ENCODE measurements at regions not wholly inside any gene's neighbourhood (a gene's known extent, or its start where the extent isn't known, plus 50 kb on each side); places are given as distances from the start of the nearest gene placed in this dataset.

GRCh38 chr4:131635191-131635590, 1513.9 kb upstream of the PCDH10 start:
- TF ChIP-seq MXI1 (conservative IDR thresholded peaks at IDR 0.05; ENCODE audit: poor library complexity, severe bottlenecking) (no peak), EZH2 (IDR thresholded peaks at IDR 0.05; ENCODE audit: borderline replicate concordance, insufficient read depth, low read length, poor library complexity, severe bottlenecking) (no peak)
- TF ChIP-seq, protein P1, sequence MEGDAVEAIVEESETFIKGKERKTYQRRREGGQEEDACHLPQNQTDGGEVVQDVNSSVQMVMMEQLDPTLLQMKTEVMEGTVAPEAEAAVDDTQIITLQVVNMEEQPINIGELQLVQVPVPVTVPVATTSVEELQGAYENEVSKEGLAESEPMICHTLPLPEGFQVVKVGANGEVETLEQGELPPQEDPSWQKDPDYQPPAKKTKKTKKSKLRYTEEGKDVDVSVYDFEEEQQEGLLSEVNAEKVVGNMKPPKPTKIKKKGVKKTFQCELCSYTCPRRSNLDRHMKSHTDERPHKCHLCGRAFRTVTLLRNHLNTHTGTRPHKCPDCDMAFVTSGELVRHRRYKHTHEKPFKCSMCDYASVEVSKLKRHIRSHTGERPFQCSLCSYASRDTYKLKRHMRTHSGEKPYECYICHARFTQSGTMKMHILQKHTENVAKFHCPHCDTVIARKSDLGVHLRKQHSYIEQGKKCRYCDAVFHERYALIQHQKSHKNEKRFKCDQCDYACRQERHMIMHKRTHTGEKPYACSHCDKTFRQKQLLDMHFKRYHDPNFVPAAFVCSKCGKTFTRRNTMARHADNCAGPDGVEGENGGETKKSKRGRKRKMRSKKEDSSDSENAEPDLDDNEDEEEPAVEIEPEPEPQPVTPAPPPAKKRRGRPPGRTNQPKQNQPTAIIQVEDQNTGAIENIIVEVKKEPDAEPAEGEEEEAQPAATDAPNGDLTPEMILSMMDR (IDR thresholded peaks at IDR 0.05; ENCODE audit: poor library complexity, severe bottlenecking): no peak

Data from neural cell (in vitro differentiated cells).